T-helper 9 cell (primary cell): ENCODE measurements at regions not wholly inside any gene's neighbourhood (a gene's known extent, or its start where the extent isn't known, plus 50 kb on each side); places are given as distances from the start of the nearest gene placed in this dataset.
"Not testable (repeated sequence)": the region's sequence is repeated elsewhere in the genome, so short reads cannot be mapped to it uniquely, and the experiment has no call there.

Experiments
- DNase-seq: peaks from one replicate; pipeline ENCODE4 v3.0.0-alpha.2; 2020

GRCh38 chr12:126212824-126213223 lies 1147.6 kb downstream of the AACS start:
- no peak for DNase-seq

GRCh38 chr12:126218697-126219096 lies 1153.5 kb downstream of the AACS start:
- no peak for DNase-seq

- no peak for DNase-seq
Measured at GRCh38 chr12:126219139-126219538, 1153.9 kb downstream of the AACS start.

GRCh38 chr12:126219654-126220279 lies 1154.5 kb downstream of the AACS start:
- no peak for DNase-seq

- no peak for DNase-seq
Measured at GRCh38 chr12:126224032-126224431, 1158.8 kb downstream of the AACS start.

- no peak for DNase-seq
Measured at GRCh38 chr12:126228936-126229335, 1163.7 kb downstream of the AACS start.

- no peak for DNase-seq
Measured at GRCh38 chr12:126232711-126233110, 1167.5 kb downstream of the AACS start.

GRCh38 chr12:126233625-126234024 lies 1168.4 kb downstream of the AACS start:
- no peak for DNase-seq

GRCh38 chr12:126243814-126244440 lies 1178.7 kb downstream of the AACS start:
- DNase-seq = no peak

- no peak for DNase-seq
Measured at GRCh38 chr12:126247936-126248335, 1182.7 kb downstream of the AACS start.

- no peak for DNase-seq
Measured at GRCh38 chr12:126248871-126249403, 1183.7 kb downstream of the AACS start.

GRCh38 chr12:126258190-126258589 lies 1193.0 kb downstream of the AACS start:
- DNase-seq = no peak

GRCh38 chr12:126262829-126263228 lies 1197.6 kb downstream of the AACS start:
- no peak for DNase-seq

- no peak for DNase-seq
Measured at GRCh38 chr12:126268222-126268621, 1203.0 kb downstream of the AACS start.

- DNase-seq = no peak
Measured at GRCh38 chr12:126271159-126271558, 1205.9 kb downstream of the AACS start.

GRCh38 chr12:126282691-126283090 lies 1217.5 kb downstream of the AACS start:
- DNase-seq = no peak

- DNase-seq = no peak
Measured at GRCh38 chr12:126286203-126286602, 1221.0 kb downstream of the AACS start.

GRCh38 chr12:126290456-126290855 lies 1225.2 kb downstream of the AACS start:
- no peak for DNase-seq

GRCh38 chr12:126291987-126292386 lies 1226.8 kb downstream of the AACS start:
- DNase-seq = not testable (repeated sequence)

- no peak for DNase-seq
Measured at GRCh38 chr12:126295652-126296051, 1230.4 kb downstream of the AACS start.

- DNase-seq = no peak
Measured at GRCh38 chr12:126309278-126309677, 1244.0 kb downstream of the AACS start.

- no peak for DNase-seq
Measured at GRCh38 chr12:126312457-126312856, 1247.2 kb downstream of the AACS start.

- no peak for DNase-seq
Measured at GRCh38 chr12:126316411-126316810, 1251.2 kb downstream of the AACS start.
